K562 (cell line): ENCODE measurements at regions not wholly inside any gene's neighbourhood (a gene's known extent, or its start where the extent isn't known, plus 50 kb on each side); places are given as distances from the start of the nearest gene placed in this dataset.

Experiments used
- GABPA ChIP-seq: fragments of 200-800 bp; sonication (Bioruptor generic); conservative IDR thresholded peaks from 2 replicates; pipeline ENCODE4 v1.6.1; 2016; ENCODE audit warnings: low read depth, missing genetic modification characterization, missing compliant biosample characterization
- MBD2 ChIP-seq: sonication (generic); IDR thresholded peaks from 2 replicates; pipeline ENCODE4 v1.6.1; 2016; ENCODE audit warnings: low read depth, borderline replicate concordance
- NCOA1 ChIP-seq: fragments of 450-650 bp; IDR thresholded peaks from 2 replicates; pipeline ENCODE4 v1.6.1; 2016; ENCODE audit warnings: low read depth
- RBM25 ChIP-seq: fragments of 200-400 bp; formaldehyde crosslinking; IDR thresholded peaks from 2 replicates; pipeline ENCODE4 v1.6.1; 2018; ENCODE audit warnings: low read length, low read depth, moderate library complexity; ENCODE audit not compliant: severe bottlenecking
- TAL1 ChIP-seq: fragments of 450-650 bp; IDR thresholded peaks from 2 replicates; pipeline ENCODE4 v1.6.1; 2016; ENCODE audit warnings: mild to moderate bottlenecking
- ZBED1 ChIP-seq: IDR thresholded peaks from 2 replicates; pipeline ENCODE4 v1.6.1; 2014
- TF ChIP-seq, protein P1 (sequence below), 2 experiments: fragments of 450-650 bp; formaldehyde crosslinking in 1 of 2; IDR thresholded peaks; 2 replicates each; pipeline versions ENCODE4 v1.4.0 to v1.6.1; 2014 to 2020; ENCODE audit warnings: mild to moderate bottlenecking in 2 of 2, borderline replicate concordance in 1 of 2, low read depth in 1 of 2
- TF ChIP-seq, protein P2 (sequence below): IDR thresholded peaks from 2 replicates; pipeline ENCODE4 v1.6.1; 2011; ENCODE audit warnings: borderline replicate concordance, low read depth, mild to moderate bottlenecking, moderate library complexity, low read length; ENCODE audit not compliant: insufficient read depth, poor library complexity, severe bottlenecking
- TF ChIP-seq, protein P3 (sequence below): fragments of 250-450 bp; sonication (Bioruptor Pico); IDR thresholded peaks from 2 replicates; pipeline ENCODE4 v1.5.0; 2022; ENCODE audit warnings: mild to moderate bottlenecking

DNA sequence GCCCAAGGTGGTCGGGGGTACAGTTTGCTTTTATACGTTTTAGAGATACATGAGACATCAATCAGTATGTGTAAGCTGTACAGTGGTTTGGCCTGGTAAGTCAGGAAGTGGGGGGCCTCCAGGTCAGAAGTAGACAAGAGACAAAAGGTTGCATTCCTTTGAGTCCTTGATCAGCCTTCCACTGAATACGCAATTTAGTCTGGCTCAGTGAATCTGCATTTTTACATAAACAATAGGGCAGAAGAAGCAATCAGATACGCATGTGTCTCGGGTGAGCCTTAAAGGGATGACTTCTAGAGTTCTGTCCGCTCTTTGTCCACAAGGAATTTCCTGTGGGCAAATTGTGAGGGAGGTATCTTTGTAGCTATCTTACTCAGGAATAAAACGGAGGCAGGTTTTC, 87.2 kb downstream of the SOWAHC start (continued):
- TF ChIP-seq, protein P1, sequence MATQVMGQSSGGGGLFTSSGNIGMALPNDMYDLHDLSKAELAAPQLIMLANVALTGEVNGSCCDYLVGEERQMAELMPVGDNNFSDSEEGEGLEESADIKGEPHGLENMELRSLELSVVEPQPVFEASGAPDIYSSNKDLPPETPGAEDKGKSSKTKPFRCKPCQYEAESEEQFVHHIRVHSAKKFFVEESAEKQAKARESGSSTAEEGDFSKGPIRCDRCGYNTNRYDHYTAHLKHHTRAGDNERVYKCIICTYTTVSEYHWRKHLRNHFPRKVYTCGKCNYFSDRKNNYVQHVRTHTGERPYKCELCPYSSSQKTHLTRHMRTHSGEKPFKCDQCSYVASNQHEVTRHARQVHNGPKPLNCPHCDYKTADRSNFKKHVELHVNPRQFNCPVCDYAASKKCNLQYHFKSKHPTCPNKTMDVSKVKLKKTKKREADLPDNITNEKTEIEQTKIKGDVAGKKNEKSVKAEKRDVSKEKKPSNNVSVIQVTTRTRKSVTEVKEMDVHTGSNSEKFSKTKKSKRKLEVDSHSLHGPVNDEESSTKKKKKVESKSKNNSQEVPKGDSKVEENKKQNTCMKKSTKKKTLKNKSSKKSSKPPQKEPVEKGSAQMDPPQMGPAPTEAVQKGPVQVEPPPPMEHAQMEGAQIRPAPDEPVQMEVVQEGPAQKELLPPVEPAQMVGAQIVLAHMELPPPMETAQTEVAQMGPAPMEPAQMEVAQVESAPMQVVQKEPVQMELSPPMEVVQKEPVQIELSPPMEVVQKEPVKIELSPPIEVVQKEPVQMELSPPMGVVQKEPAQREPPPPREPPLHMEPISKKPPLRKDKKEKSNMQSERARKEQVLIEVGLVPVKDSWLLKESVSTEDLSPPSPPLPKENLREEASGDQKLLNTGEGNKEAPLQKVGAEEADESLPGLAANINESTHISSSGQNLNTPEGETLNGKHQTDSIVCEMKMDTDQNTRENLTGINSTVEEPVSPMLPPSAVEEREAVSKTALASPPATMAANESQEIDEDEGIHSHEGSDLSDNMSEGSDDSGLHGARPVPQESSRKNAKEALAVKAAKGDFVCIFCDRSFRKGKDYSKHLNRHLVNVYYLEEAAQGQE (IDR thresholded peaks at IDR 0.05; ENCODE audit: borderline replicate concordance) = no peak
- TF ChIP-seq, protein P1 (CRISPR knock-in tag; IDR thresholded peaks at IDR 0.05; ENCODE audit: low read depth) = no peak
- TF ChIP-seq TAL1 (no peak), ZBED1 (no peak), RBM25 (no peak), GABPA (tag) (no peak), MBD2 (no peak), NCOA1 (no peak)
- TF ChIP-seq, protein P2, sequence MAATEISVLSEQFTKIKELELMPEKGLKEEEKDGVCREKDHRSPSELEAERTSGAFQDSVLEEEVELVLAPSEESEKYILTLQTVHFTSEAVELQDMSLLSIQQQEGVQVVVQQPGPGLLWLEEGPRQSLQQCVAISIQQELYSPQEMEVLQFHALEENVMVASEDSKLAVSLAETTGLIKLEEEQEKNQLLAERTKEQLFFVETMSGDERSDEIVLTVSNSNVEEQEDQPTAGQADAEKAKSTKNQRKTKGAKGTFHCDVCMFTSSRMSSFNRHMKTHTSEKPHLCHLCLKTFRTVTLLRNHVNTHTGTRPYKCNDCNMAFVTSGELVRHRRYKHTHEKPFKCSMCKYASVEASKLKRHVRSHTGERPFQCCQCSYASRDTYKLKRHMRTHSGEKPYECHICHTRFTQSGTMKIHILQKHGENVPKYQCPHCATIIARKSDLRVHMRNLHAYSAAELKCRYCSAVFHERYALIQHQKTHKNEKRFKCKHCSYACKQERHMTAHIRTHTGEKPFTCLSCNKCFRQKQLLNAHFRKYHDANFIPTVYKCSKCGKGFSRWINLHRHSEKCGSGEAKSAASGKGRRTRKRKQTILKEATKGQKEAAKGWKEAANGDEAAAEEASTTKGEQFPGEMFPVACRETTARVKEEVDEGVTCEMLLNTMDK = no peak
- TF ChIP-seq, protein P3, sequence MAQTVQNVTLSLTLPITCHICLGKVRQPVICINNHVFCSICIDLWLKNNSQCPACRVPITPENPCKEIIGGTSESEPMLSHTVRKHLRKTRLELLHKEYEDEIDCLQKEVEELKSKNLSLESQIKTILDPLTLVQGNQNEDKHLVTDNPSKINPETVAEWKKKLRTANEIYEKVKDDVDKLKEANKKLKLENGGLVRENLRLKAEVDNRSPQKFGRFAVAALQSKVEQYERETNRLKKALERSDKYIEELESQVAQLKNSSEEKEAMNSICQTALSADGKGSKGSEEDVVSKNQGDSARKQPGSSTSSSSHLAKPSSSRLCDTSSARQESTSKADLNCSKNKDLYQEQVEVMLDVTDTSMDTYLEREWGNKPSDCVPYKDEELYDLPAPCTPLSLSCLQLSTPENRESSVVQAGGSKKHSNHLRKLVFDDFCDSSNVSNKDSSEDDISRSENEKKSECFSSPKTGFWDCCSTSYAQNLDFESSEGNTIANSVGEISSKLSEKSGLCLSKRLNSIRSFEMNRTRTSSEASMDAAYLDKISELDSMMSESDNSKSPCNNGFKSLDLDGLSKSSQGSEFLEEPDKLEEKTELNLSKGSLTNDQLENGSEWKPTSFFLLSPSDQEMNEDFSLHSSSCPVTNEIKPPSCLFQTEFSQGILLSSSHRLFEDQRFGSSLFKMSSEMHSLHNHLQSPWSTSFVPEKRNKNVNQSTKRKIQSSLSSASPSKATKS (CRISPR knock-in tag) = no peak
